Heart left ventricle (tissue), 16 donors: ENCODE measurements at regions not wholly inside any gene's neighbourhood (a gene's known extent, or its start where the extent isn't known, plus 50 kb on each side); places are given as distances from the start of the nearest gene placed in this dataset.
"Not testable (repeated sequence)": the region's sequence is repeated elsewhere in the genome, so short reads cannot be mapped to it uniquely, and the experiment has no call there.

ENCODE experiments used
- ATAC-seq, 4 donors: fragments of 200-7000 bp; cut with Tn5 transposase; one replicate each; pipeline ENCODE4 v1.9.1; 2020 to 2022; ENCODE audit warnings: moderate library complexity in 4 of 4, mild to moderate bottlenecking in 3 of 4, moderate number of reproducible peaks in 1 of 4
- DNase-seq, 5 donors: peaks; one replicate each; pipeline ENCODE4 v3.0.0-alpha.2; 2020
- H3K27ac ChIP-seq, 12 donors: fragments of 200-600 bp; sonication (generic) in 4 of 12; one replicate each; pipeline versions ENCODE4 v1.5.0 to v1.8.0; 2016 to 2022; ENCODE audit warnings: mild to moderate bottlenecking in 2 of 12
- H3K27me3 ChIP-seq, 9 donors: fragments of 200-600 bp; sonication (generic) in 2 of 9; one replicate each; pipeline versions ENCODE4 v1.5.1 to v1.8.0; 2016 to 2022; ENCODE audit warnings: mild to moderate bottlenecking in 3 of 9
- H3K36me3 ChIP-seq, 9 donors: fragments of 200-600 bp; sonication (generic) in 2 of 9; one replicate each; pipeline versions ENCODE4 v1.5.0 to v1.8.0; 2018 to 2022; ENCODE audit warnings: mild to moderate bottlenecking in 2 of 9
- H3K4me1 ChIP-seq, 12 donors: fragments of 200-600 bp; sonication (generic) in 4 of 12; one replicate each; pipeline versions ENCODE4 v1.5.0 to v1.8.0; 2016 to 2022; ENCODE audit warnings: mild to moderate bottlenecking in 3 of 12
- H3K4me3 ChIP-seq, 12 donors: fragments of 200-600 bp; sonication (generic) in 4 of 12; one replicate each; pipeline versions ENCODE4 v1.5.0 to v1.8.0; 2017 to 2022; ENCODE audit warnings: mild to moderate bottlenecking in 9 of 12, moderate library complexity in 4 of 12
- H3K9me3 ChIP-seq, 12 donors: fragments of 200-600 bp; sonication (generic) in 4 of 12; one replicate each; pipeline versions ENCODE4 v1.5.0 to v1.8.0; 2016 to 2022; ENCODE audit warnings: mild to moderate bottlenecking in 1 of 12
- POLR2A ChIP-seq, 2 donors: fragments of 450-650 bp; IDR thresholded peaks; one replicate each; pipeline ENCODE4 v1.6.1; 2017; ENCODE audit warnings: antibody characterized with exemption in 2 of 2, mild to moderate bottlenecking in 2 of 2, moderate library complexity in 2 of 2
- WGBS, 4 donors: extraction: QIAGEN DNeasy Blood & Tissue Kit in 2 of 4; methylation state at CpG; one replicate each; pipeline versions ENCODE4 v1.1.5 to v1.1.7; 2013 to 2018; 5-methylcytosine and 5-hydroxymethylcytosine counted together
- intact Hi-C, 10 donors: fragments of 100-400 bp; cut with DNase I; formaldehyde crosslinking; loops; one replicate each; pipeline versions ENCODE4 v1.11.1 to v1.14.2; 2022
- TF ChIP-seq, protein P1 (sequence below), 12 donors: fragments of 200-600 bp; sonication (generic) in 4 of 12; IDR thresholded peaks; one replicate each; pipeline versions ENCODE4 v1.5.0 to v1.8.0; 2018 to 2022; ENCODE audit warnings: antibody characterized with exemption in 12 of 12, mild to moderate bottlenecking in 5 of 12
- donor health status: ischemic (EF 13 %, LVEDD 7.1; RV severe dilation, severe dysfunction).
- donor health status: healthy with polysubstance abuse.
- donor health status: DM: no; HTN: yes; CAD: no.
- donor health status: DM: no; HTN: no; CAD: no.
- donor health status: ischemic (EF 25% LVEDD 6.9; RV normal size, moderate dysfunction).
- donor health status: ischemic (EF 25% LVEDD 5.7; RV mildly dilated, moderate dysfunction).
- donor health status: healthy.
- donor health status: DM: yes; HTN: yes; CAD: no.
- donor health status: ischemic (EF 35%, LVEDD 5.7; RV mildly dilated, moderate dysfunction).
- donor health status: nonischemic (EF 11% LVEDD 7.7; RV severe dilation, severe dysfunction).
- donor health status: DM: yes; HTN: yes; CAD: no.
- donor health status: PGD.
- donor health status: ischemic (EF 29% LVEDD 5.4; RV normal size, mild dysfunction).
- donor health status: nonischemic (EF 23%, LVEDD 6.1; RV moderate dilation, normal function).

DNA sequence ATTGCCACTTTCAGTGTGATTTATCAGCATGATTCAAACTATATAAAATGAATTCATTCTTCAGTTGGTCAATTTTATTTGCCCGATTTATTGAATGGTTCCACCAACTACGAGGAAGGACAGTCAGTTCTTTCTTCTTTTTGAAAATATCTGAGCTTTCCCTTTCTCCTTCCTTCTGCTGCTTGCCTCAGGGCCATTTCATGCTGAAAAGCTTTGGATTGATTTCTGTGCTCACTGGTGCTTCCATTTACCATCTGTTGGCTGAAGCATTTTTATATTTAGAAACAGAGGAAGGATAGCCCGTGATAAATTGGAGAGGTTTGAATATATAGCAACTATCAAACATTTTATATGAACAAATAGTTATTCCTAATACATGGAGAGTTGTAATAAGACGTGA, 68.9 kb upstream of the ADAMTS5 start:
- intact Hi-C loops: no loop called here
- Histone ChIP-seq H3K36me3 (no peaks in the 10 kb centered on the region), H3K4me3 (no peak overlapping the region), H3K27me3 (no peaks in the 10 kb centered on the region), H3K4me1 (peaks cover 0 to 7% (median 0%) of the 10 kb centered on the region in 12 donors), H3K27ac (peak overlapping the region in 1 of 12 donors; percentile 52), H3K9me3 (no peaks in the 10 kb centered on the region)
- ATAC-seq (no peak), DNase-seq (no peak)
- TF ChIP-seq, protein P1, sequence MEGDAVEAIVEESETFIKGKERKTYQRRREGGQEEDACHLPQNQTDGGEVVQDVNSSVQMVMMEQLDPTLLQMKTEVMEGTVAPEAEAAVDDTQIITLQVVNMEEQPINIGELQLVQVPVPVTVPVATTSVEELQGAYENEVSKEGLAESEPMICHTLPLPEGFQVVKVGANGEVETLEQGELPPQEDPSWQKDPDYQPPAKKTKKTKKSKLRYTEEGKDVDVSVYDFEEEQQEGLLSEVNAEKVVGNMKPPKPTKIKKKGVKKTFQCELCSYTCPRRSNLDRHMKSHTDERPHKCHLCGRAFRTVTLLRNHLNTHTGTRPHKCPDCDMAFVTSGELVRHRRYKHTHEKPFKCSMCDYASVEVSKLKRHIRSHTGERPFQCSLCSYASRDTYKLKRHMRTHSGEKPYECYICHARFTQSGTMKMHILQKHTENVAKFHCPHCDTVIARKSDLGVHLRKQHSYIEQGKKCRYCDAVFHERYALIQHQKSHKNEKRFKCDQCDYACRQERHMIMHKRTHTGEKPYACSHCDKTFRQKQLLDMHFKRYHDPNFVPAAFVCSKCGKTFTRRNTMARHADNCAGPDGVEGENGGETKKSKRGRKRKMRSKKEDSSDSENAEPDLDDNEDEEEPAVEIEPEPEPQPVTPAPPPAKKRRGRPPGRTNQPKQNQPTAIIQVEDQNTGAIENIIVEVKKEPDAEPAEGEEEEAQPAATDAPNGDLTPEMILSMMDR (IDR thresholded peaks at IDR 0.05): no peak
- no peak for TF ChIP-seq POLR2A (IDR thresholded peaks at IDR 0.05)
- 65 to 69% (median 69%) methylated on average over 4 of the region's 4 CpGs for WGBS, 4 donors

DNA sequence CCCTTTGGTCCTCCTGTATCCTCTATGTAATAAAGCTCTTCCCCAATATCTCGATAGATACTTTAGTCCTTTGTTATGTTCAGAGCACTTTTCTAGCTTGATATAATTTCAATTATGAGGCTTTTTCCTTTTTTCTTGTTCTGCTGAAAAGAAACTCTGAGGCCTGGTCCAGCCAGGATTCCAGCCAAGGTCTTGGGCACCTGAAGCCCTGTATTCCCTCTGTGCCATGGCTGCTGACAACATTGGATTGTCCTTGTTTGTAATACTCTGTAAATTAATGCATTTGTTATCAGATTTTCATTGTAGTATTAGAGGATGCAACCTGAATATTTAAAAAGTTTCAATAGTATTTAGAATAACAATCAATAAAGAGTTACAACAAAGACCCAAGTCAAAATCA, 67.9 kb upstream of the ADAMTS5 start:
- DNase-seq (no peak), ATAC-seq (no peak)
- TF ChIP-seq POLR2A (IDR thresholded peaks at IDR 0.05): no peak
- TF ChIP-seq, protein P1 (IDR thresholded peaks at IDR 0.05): no peak
- Histone ChIP-seq H3K9me3 (no peaks in the 10 kb centered on the region), H3K4me3 (no peak overlapping the region), H3K27ac (no peak overlapping the region), H3K4me1 (peaks cover 0 to 7% (median 0%) of the 10 kb centered on the region in 12 donors), H3K36me3 (no peaks in the 10 kb centered on the region), H3K27me3 (no peaks in the 10 kb centered on the region)
- intact Hi-C loops: no loop called here
- WGBS, 4 donors: 96 to 100% (median 99%) methylated on average over 1 of the region's 1 CpG

DNA sequence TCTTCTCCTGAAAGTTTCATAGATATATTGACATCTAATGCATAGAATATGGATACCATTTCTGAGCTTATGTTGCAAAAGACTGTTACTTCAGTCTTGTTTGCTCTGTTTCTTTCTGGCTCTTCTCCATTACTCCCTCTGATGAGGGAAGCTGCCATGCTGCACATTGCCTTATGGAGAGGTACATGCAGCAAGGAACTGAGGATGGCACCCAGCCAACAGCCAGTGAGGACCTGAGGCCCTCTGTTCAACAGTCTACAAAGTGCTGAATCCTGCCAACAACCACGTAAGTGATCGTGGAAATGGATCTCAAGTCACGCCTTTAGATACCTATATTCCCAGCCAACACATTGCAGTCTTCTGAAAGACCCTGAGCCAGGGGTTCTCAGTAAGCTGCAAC, 66.6 kb upstream of the ADAMTS5 start:
- Histone ChIP-seq H3K27me3 (no peaks in the 10 kb centered on the region), H3K36me3 (no peaks in the 10 kb centered on the region), H3K27ac (no peak overlapping the region), H3K9me3 (no peaks in the 10 kb centered on the region), H3K4me1 (peaks cover 0 to 7% (median 0%) of the 10 kb centered on the region in 12 donors), H3K4me3 (no peak overlapping the region)
- ATAC-seq (no peak), DNase-seq (no peak)
- TF ChIP-seq, protein P1 (IDR thresholded peaks at IDR 0.05): no peak
- no peak for TF ChIP-seq POLR2A (IDR thresholded peaks at IDR 0.05)
- WGBS, 4 donors: 65 to 73% (median 68%) methylated on average over 3 of the region's 3 CpGs
- intact Hi-C loops: no loop called here

DNA sequence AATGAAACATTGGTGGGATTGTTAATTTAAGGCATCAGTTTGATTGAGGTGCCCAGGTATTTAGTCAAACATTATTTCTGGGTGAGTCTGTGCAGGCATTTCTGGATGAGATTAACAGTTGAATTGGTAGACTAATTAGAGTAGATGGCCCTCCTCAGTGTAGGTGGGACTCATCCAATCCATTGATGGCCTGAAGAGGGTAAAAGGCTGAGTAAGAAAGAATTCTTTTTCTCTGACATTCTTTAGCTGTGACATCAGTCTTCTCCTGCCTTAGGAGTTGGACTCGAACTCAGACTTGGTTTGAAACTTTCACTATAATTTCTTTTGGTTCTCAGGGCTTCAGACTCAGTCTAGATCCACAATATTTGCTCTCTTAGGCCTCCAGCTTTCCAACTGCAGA, 59.6 kb upstream of the ADAMTS5 start:
- no peaks in the 10 kb centered on the region for H3K27me3 ChIP-seq
- ATAC-seq (no peak), DNase-seq (no peak)
- no peak for TF ChIP-seq POLR2A (IDR thresholded peaks at IDR 0.05)
- TF ChIP-seq, protein P1 (IDR thresholded peaks at IDR 0.05): no peak
- H3K9me3 ChIP-seq: no peaks in the 10 kb centered on the region
- peaks cover 0 to 4% (median 0%) of the 10 kb centered on the region in 12 donors for H3K4me1 ChIP-seq
- WGBS, 4 donors: 66 to 86% (median 68%) methylated on average over 1 of the region's 1 CpG
- no peak overlapping the region for H3K4me3 ChIP-seq
- intact Hi-C loops: no loop called here
- H3K27ac ChIP-seq: no peak overlapping the region
- H3K36me3 ChIP-seq: no peaks in the 10 kb centered on the region

DNA sequence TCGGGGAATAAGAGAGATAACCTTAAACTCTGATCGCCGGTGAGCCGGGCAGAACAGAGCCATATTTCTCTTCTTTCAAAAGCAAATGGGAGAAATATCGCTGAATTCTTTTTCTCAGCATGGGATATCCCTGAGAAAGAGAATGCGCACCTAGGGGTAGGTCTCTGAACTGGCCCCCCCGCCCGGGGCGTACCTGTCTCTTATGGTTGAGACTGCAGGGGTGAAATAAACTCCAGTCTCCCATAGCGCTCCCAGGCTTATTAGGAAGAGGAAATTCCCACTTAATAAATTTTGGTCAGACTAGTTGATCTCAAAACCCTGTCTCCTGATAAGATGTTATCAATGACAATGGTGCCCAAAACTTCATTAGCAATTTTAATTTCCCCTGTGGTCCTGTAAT, 58.8 kb upstream of the ADAMTS5 start:
- DNase-seq, intact Hi-C loops, H3K4me1 ChIP-seq, H3K27me3 ChIP-seq, H3K36me3 ChIP-seq, H3K9me3 ChIP-seq, H3K27ac ChIP-seq, H3K4me3 ChIP-seq, ATAC-seq: not testable (repeated sequence)
- 66 to 83% (median 78%) methylated on average over 10 of the region's 10 CpGs for WGBS, 4 donors
